ENCODE measurements at regions not wholly inside any gene's neighbourhood (a gene's known extent, or its start where the extent isn't known, plus 50 kb on each side); places are given as distances from the start of the nearest gene placed in this dataset.

- no peak for TF ChIP-seq CTCF (IDR thresholded peaks at IDR 0.05; ENCODE audit: low read depth, low read length)
- Histone ChIP-seq H3K4me3 (ENCODE audit: low read depth, low read length) (no peak overlapping the region), H3K36me3 (no peaks in the 10 kb centered on the region), H3K9me3 (no peaks in the 10 kb centered on the region), H3K27me3 (no peaks in the 10 kb centered on the region), H3K4me1 (peaks cover 1% of the 10 kb centered on the region)
- DNase-seq: no peak
These were observed 1667.8 kb downstream of the PCDH9 start for GRCh38 chr13:65562305-65562704.

GRCh38 chr13:65560936-65561335 is 1669.2 kb downstream of the PCDH9 start:
- Histone ChIP-seq H3K36me3 (no peaks in the 10 kb centered on the region), H3K27me3 (no peaks in the 10 kb centered on the region), H3K4me1 (peaks cover 8% of the 10 kb centered on the region), H3K9me3 (no peaks in the 10 kb centered on the region), H3K4me3 (ENCODE audit: low read depth, low read length) (no peak overlapping the region)
- no peak for DNase-seq
- TF ChIP-seq CTCF (IDR thresholded peaks at IDR 0.05; ENCODE audit: low read depth, low read length): no peak

- H3K9me3 ChIP-seq: no peaks in the 10 kb centered on the region
- peak; percentile 62 for DNase-seq
- 0 out of 2 replicates have a peak overlapping the region, but pooled peaks have one; percentile 7 for H3K4me3 ChIP-seq (ENCODE audit: low read depth, low read length)
- peaks cover 12% of the 10 kb centered on the region for H3K4me1 ChIP-seq
- H3K36me3 ChIP-seq: no peaks in the 10 kb centered on the region
- TF ChIP-seq CTCF (IDR thresholded peaks at IDR 0.05; ENCODE audit: low read depth, low read length): no peak
- no peaks in the 10 kb centered on the region for H3K27me3 ChIP-seq
These were observed 1674.2 kb downstream of the PCDH9 start for GRCh38 chr13:65555962-65556361.

- DNase-seq: no peak
- no peaks in the 10 kb centered on the region for H3K27me3 ChIP-seq
- no peak for TF ChIP-seq CTCF (IDR thresholded peaks at IDR 0.05; ENCODE audit: low read depth, low read length)
- H3K36me3 ChIP-seq: no peaks in the 10 kb centered on the region
- H3K4me3 ChIP-seq (ENCODE audit: low read depth, low read length): no peak overlapping the region
- peaks cover 12% of the 10 kb centered on the region for H3K4me1 ChIP-seq
- H3K9me3 ChIP-seq: no peaks in the 10 kb centered on the region
These were observed 1676.9 kb downstream of the PCDH9 start for GRCh38 chr13:65553096-65553727.

GRCh38 chr13:65551208-65551607 is 1678.9 kb downstream of the PCDH9 start:
- TF ChIP-seq CTCF (IDR thresholded peaks at IDR 0.05; ENCODE audit: low read depth, low read length): no peak
- Histone ChIP-seq H3K9me3 (0 out of 2 replicates have a peak, but pooled peaks cover 5% of the 10 kb centered on the region), H3K4me1 (peaks cover 4% of the 10 kb centered on the region), H3K4me3 (ENCODE audit: low read depth, low read length) (no peak overlapping the region), H3K27me3 (no peaks in the 10 kb centered on the region), H3K36me3 (no peaks in the 10 kb centered on the region)
- DNase-seq: no peak

GRCh38 chr13:65540175-65540574 is 1690.0 kb downstream of the PCDH9 start:
- Histone ChIP-seq H3K36me3 (no peaks in the 10 kb centered on the region), H3K27me3 (no peaks in the 10 kb centered on the region), H3K9me3 (no peaks in the 10 kb centered on the region), H3K4me1 (peaks cover 4% of the 10 kb centered on the region), H3K4me3 (ENCODE audit: low read depth, low read length) (no peak overlapping the region)
- DNase-seq: no peak
- no peak for TF ChIP-seq CTCF (IDR thresholded peaks at IDR 0.05; ENCODE audit: low read depth, low read length)

All from BE2C (cell line).